HCEC 1CT (cell line): ENCODE measurements at regions not wholly inside any gene's neighbourhood (a gene's known extent, or its start where the extent isn't known, plus 50 kb on each side); places are given as distances from the start of the nearest gene placed in this dataset.

Source experiments
- DNase-seq: peaks from one replicate; pipeline ENCODE4 v3.0.0-alpha.2; 2017

DNA sequence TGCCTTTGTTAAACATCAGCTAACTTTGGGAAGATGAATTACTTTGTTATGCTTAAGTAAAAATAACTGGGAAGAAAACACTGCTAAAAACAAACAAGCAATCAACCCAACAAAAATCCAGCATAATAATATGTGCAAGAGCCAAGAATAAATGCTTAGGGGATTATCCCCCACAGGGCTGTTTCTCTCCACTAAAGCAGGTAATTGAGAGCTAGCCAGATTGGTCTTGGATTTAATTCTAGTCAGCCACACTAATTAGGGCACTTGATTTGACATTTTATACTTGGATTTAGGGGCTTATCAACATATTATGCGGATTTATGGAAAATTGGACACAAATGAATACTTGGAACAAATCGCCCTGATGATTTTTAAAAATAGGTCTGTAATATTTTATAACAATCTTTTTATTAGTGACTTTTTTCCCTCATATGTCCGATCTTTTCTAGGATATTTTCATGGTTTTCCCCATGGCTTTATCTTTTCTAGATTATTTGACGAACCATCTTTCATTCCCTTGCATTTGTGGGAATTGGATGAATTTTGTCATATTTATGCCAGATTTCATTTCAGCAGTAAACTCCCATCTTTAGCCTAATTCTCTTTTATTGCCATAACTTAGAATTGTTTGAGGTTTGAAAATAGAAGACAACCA, 199.1 kb upstream of the NXPH2 start:
- DNase-seq: no peak

DNA sequence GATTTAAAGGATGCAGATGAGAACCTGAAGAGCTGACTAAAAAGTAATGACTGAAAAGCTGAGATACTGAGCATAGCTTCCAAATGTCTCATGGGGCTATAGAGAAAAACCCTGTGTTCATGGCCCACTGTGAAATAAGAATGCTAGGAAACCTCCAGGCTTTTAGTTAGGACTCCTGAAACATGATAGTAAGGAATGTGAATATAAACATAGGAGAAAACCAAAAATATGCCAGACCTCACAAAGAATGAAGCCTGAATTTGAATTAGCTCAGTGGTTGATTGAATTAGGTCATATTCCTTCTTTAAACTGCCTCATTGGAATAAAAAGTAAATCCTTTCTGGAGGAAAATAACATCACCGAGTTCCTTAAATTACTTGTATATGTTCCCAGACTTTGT, 194.5 kb upstream of the NXPH2 start:
- DNase-seq: no peak

- no peak for DNase-seq
These were observed 184.2 kb upstream of the NXPH2 start for GRCh38 chr2:138964418-138964817.

GRCh38 chr2:138962686-138963085, 182.5 kb upstream of the NXPH2 start:
- no peak for DNase-seq

- no peak for DNase-seq
These were observed 180.0 kb upstream of the NXPH2 start for GRCh38 chr2:138960191-138960590.

DNA sequence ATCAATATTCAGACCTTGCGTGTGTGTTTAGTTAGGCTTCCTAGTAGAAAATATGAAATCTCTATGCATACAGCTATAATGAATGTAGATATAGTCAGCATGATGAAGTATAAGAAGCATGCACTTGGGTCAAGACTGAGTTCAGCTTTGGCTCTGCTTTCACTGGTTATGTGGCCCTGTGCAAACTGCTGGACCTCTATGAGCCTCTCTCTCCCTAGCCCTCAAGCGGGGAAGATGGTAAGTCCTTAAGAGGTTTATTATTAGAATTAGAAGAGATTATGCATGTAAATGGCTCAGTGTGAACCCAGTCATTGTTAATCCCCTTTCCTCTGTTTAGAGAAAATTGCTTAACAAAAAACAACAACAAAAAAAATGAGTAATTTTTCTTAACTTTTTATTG, 178.8 kb upstream of the NXPH2 start:
- no peak for DNase-seq

- no peak for DNase-seq
These were observed 175.9 kb upstream of the NXPH2 start for GRCh38 chr2:138956116-138956515.

GRCh38 chr2:138950486-138950885, 170.3 kb upstream of the NXPH2 start:
- DNase-seq: no peak

DNA sequence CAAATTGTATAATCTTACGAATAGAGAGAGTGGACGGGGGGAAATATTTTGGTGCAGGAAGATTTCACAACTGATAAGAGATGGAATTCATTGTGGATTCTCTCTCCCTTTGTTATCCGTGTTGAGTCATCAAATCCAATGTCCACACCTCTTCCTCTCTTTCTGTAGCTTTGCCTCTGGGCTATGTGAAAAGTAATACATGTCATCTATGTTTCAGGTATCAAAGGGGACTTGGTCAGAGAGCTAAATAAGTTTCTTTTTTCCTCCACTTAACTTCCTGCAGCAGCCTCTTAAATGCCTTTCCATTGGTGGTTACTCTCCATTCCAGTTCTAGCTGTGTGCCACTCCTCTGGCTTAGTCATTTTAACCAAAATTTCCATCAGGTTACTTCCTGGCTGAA, 169.3 kb upstream of the NXPH2 start:
- DNase-seq: no peak

DNA sequence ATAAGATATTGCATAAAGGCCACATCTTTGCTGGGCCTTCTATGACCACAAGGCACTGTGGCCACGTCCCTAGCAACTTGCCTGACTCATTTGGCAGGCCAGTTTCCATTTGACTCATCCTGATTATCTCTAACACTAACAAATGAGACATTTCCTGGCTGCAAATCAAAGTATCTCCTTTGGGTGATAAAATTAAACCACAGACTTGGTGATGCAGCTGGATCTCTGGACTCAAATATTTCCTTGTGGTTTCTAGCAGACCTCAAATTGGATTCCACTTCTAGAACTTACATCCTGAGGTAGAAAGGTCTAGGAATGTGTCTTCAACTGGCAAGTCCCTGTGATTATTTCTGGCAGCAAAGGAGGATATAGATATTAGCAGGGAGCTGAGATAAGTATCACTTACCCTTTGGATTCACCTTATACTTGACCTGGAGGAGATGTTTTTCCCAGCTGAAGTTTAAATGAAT, 167.9 kb upstream of the NXPH2 start:
- peak; percentile 85 for DNase-seq

DNA sequence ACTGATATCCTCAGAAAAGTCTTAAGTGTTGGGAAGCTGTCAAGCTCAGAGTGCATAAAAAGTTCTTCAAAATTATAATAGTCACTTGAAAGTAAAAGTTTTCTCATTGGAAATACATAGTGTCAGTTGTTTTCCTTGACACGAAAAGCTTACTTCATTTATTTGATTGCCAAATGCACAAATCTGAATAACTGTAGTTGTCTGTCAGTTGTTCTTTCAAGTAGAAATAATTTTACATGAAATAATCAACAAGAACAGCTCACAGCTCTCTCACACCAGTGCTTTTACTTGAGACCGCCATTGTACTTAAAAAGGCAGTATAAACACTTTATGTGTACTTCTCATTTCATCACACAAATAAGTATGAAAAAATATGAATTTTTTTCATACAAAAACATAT, 163.3 kb upstream of the NXPH2 start:
- no peak for DNase-seq

- no peak for DNase-seq
These were observed 162.3 kb upstream of the NXPH2 start for GRCh38 chr2:138942466-138942865.

DNA sequence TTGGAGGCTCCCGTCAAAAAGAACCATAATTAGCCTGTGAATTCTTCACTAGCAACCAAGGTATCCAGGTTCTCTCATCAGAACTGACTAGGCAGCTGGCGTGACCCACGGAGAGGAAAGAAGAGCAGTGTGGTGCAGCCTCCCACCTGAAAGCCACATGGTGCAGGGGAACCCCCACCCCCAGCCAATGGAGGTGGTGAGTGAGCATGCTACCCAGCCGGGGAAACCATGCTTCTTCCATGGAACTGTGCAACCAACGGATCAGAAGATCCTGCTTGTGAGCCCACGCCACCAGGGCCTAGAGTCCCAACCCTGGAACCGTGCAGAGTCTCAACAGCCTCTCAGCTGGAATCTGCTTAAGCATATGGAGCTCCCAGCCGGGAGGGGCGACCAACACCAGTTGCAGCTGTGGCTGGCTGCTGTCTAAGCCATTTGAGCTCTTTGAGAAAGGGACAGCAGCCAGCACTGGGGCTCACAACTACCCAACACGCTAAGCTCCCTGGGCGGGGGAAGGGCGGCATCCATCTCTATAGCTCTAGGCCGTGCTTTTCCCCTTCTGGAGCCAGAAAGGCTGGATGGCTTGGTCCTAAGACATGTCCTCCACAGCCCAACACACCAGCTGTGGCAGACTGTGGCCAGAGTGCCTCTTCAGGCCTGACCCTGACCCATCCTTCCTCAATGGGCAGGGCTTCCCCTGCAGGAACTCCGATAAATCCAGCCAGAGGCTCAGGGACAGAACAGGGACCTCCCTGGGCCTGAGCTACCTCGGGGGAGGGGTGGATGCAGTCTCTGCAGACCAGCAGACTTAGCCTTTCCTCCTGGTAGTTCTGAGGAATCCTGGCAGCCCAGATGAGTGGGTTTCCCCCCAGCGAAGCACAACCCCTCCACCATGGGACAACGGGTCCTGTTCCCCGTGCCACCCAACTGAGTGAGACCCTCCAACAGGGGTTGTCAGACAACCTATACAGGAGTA, 151.4 kb upstream of the NXPH2 start:
- DNase-seq: no peak

DNA sequence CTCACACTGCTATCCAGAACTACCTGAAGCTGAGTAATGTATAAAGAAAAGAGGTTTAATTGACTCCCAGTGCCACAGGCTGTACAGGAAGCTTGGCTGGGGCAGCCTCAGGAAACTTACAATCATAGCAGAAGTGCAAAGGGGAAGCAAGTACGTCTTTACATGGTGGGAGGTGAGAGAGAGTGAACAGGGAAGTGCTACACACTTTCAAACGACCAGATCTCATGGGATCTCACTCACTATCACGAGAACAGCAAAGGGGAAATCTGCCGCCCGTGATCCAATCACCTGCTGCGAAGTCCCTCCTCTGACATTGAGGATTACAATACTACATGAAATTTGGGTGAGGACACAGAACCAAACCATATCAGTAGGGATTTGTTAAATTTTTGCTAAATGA, 150.4 kb upstream of the NXPH2 start:
- no peak for DNase-seq

GRCh38 chr2:138928374-138929021, 148.3 kb upstream of the NXPH2 start:
- no peak for DNase-seq

DNA sequence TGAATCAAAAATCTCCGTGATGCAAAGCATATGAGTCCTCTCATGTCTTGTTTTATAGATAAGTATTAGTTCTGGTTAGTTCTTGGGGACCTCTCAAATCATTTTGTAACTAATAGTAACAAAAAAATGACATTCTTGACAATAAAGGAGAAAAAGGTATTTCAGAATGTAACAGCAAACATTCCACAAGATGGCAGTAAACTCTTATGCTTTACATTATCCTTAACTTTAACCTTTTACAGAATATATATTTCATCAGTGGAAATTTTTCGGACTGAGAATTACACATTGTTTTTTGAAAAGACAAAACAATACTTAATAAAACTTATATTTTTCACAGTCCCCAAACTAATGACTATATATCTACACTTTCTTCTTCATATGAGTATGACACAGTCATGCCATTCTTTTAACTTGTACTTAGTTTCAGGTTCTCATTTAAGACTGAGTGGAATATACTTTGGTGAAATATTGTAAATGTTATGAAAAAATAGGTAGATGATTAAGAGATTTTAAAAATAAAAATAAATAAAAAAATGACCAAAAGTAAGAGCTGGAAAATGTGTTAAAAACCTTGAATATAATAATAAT, 142.9 kb upstream of the NXPH2 start:
- DNase-seq: peak; percentile 11

DNA sequence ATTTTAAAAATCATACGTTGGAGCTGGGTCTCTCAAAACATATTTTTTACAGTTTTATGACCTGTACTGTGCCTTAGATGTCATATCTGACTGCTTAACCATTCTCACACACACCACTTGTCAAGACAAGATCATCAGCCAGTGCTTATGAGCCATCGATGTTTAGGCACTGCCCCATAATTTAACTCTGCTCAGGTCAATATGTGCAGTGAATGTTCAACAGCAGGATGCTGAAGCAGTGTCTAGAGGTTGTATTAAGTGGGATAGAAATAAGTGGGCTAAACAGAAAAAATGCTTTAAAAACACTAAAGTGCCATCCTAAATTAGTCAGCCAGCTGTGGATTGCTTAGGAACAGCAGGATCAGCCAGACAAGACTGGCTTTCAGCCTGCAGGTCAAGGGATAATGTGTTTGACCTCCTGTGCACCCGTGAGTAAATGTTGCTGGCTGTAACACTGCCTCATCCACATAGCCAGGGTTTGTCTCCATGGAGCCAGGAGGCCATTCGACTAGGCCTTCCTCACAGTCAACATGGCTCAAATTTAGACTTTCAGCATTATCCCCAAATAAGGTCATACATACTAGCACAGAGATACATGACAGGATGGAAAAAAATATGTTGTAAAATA, 139.0 kb upstream of the NXPH2 start:
- DNase-seq: no peak

- DNase-seq: no peak
These were observed 130.2 kb upstream of the NXPH2 start for GRCh38 chr2:138910427-138910826.

- no peak for DNase-seq
These were observed 126.4 kb upstream of the NXPH2 start for GRCh38 chr2:138906549-138906948.

GRCh38 chr2:138902239-138902871, 122.2 kb upstream of the NXPH2 start:
- DNase-seq: no peak

DNA sequence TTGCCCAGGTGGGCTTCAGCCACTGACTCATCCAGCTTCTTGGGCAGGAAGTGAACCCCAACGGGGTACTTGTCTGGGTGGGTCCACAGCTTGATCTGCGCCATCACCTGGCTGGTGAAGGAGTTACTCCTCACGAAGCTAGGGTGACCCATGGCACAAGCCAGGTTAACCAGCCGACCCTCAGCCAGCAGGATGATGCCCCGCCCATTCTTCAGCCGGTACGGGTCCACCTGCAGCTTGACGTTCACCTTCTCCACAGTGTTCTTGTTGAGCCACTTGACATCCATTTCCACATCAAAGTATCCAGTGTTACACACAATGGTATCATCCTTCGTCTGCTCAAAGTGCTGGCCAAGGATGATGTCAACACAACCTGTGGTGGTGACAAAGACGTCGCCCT, 121.3 kb upstream of the NXPH2 start:
- no peak for DNase-seq

DNA sequence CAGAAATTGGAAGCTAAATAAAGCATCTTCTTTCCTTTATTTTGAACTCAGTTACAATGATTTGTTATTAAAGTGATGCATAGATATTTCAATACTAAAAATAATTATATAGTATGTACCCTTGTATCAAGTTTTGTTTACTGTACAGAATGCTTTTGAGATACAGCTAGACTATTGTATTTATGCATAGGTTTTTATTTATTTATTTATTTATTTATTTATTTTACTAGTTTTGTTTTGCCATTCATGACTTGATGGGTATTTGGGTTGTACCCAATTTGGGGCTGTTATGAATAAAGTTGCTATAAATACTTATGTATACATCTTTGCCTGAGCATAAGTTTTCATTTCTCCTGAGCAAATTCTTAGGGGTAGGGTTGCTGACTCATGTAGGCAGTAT, 118.7 kb upstream of the NXPH2 start:
- no peak for DNase-seq
